LNCAP (cell line): ENCODE measurements at regions not wholly inside any gene's neighbourhood (a gene's known extent, or its start where the extent isn't known, plus 50 kb on each side); places are given as distances from the start of the nearest gene placed in this dataset.

ENCODE experiments used
- TF ChIP-seq, protein P1 (sequence below): fragments of 450-650 bp; IDR thresholded peaks from 2 replicates; pipeline ENCODE4 v1.5.1; 2017; ENCODE audit warnings: mild to moderate bottlenecking

DNA sequence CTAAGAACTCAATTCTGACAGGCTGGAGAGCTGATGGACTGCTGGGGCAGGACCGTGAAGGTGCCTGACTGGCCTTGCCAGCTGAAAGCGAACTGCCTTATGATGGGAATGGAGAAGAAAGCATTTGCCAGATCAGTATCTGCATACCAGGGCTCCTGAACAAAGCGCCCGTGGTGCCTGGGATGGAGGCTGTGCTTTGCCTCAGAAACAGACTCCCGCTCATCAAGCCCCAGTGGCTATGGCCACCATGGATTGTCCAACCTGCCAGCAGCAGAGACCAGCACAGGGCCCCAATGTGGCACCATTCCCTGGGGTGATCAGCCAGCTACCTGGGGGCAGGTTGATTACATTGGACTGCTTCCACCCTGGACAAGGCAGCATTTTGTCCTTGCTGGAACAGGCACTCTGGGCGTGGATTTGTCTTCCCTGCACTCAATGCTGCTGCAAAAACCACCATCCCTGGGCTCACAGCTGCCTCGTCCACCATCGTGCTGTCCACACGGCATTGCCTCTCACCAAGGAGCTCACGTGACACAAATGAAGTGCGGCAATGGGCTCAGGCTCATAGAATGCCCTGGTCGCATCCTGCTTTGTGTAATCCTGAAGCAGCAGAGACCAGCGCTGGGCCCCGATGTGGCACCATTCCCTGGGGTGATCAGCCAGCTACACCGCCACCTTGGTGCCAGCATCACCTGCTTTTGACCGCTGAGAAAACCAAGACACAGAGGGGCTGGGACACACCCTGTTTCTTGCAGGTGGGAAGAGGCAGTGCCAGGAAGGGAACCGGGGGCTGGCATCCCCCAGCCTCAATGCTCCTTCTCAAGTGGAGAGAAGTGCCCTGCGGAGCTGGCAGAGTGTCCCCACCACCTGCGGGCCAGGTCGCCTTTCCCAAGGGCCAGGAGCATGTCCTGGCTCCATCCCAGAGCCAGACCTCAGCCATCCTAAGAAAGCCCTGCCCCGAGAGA is 1367.5 kb downstream of the BRD1 start:
- TF ChIP-seq, protein P1, sequence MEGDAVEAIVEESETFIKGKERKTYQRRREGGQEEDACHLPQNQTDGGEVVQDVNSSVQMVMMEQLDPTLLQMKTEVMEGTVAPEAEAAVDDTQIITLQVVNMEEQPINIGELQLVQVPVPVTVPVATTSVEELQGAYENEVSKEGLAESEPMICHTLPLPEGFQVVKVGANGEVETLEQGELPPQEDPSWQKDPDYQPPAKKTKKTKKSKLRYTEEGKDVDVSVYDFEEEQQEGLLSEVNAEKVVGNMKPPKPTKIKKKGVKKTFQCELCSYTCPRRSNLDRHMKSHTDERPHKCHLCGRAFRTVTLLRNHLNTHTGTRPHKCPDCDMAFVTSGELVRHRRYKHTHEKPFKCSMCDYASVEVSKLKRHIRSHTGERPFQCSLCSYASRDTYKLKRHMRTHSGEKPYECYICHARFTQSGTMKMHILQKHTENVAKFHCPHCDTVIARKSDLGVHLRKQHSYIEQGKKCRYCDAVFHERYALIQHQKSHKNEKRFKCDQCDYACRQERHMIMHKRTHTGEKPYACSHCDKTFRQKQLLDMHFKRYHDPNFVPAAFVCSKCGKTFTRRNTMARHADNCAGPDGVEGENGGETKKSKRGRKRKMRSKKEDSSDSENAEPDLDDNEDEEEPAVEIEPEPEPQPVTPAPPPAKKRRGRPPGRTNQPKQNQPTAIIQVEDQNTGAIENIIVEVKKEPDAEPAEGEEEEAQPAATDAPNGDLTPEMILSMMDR = no peak

DNA sequence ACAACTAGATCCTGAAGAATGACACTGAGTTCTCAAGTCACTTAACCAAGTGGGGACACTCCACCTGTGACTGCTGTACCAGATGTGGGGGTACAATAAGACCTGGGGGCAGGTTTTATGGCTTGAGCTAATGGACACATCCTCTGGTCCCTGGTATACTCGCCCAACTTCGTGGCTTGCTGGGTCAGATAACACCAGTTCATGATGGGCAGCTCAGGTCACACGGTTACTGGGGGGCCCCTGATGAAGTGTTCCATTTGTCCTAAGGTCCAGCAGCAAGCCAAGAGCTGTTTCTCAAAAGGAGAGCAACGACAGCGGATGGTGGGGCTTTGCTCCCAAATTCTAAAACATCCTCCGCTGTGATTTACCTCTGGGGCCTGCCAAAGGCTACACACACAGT is 1368.4 kb downstream of the BRD1 start:
- TF ChIP-seq, protein P1 = no peak

DNA sequence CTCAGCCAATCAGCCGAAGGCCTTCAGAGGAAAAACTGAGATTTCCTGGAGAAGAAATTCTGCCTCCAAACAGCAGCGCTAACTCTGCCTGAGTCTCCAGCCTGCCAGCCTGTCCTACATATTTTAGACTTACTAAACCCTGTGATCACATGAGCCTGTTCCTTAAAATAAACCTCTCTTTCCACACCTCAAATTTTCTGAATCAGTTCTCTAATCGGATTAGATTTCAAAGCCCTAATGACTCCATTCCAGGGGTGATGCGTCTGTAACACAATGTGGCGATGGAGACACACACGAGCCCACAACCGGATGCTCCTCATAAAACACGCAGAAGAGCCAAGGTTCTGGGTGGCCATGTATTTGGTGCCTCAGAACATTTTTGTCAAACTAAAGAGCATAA is 1371.2 kb downstream of the BRD1 start:
- TF ChIP-seq, protein P1 = no peak

DNA sequence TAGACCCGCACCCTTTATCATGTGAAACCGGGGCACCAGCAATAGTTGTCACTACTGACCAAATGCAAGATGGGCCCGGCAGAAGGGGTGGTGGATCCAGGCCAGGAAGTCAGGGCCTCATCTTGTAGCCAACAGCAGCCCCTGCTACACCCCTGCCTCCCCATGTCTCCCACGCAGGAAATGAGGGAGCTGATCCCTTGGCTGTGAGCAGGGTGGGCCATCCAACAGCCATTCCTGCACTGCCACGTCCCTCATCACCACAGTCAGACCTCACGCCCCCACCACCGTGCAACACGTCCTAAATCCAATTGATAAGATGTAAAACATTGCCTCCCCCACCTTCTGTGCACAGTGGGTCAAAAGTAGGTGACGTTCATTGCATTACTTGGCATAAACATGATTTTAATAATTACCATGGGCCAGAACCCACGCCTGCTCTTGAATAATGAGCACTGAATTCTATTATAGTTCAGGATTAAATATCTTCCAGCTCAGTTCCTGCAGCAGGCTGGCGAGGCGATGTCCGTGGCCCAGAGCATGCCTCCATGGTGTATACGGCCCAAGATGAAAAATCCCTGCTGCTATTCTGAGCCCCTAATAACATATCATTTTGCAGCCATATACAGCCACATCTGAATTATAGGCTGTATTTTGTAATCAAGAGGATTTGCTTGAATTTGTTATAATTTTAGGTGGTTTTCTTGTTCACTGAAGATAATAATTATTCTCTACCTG is 1373.8 kb downstream of the BRD1 start:
- TF ChIP-seq, protein P1 = no peak

DNA sequence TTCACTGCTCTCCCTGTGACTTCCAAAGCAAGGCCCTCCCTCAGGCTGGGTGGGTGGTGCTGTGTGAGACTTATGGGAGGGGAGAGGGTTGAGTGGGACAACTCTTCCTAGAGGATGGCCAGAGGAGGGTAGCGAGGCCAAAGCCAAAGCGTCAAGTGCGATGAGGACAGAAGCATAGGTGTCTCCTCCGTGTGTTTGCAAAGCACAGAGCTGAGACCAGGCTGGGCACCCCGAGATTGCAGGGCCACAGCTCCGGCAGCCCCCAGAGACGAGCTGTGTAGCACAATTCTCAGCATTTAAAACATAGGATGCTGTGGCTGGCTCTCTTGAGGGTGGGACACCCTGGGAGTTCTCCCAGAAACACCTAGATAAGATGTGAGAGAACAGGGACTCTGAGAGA is 1374.5 kb downstream of the BRD1 start:
- TF ChIP-seq, protein P1 = no peak

DNA sequence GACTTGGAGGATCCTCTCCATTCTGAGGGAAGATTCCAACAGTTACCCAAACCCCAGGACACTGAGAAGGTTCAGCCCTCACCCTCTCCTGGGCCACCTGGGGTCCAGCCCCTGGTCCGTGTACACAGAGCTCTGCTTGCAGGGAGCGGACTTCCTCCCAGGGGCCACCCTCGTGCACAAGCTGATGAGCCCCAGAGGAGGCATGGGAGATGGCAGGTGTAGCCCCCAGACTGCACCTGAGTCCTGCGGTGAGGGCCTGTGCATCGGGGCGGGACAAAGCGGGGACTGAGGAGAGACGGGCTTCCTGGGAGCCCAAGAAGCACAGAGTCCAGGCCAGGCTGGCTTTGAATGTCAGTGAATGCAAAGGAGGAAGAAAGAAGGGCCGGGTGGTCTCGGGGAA is 1374.9 kb downstream of the BRD1 start:
- TF ChIP-seq, protein P1 = no peak

DNA sequence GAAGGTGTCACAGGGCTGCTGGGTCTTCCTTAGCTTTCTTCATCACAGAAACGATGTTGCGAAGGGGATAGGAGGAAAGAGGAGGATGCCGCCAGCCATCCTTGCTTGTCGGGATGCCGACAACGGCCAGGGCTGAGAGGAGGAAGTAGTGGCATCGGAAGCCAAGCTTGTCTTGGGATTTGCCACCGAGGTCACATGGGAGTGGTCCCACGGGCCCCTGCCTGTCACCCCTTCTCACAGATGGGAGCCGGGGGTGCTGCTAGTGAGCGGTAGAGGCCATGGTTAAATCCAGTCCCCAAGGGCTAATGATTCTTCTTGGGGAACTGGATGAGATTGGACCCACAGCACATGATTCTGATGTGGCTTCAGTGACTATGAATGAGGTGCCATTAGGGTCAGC is 1375.8 kb downstream of the BRD1 start:
- TF ChIP-seq, protein P1 = no peak
